T47D (cell line): ENCODE measurements at regions not wholly inside any gene's neighbourhood (a gene's known extent, or its start where the extent isn't known, plus 50 kb on each side); places are given as distances from the start of the nearest gene placed in this dataset.

Source experiments
- DNase-seq, 2 experiments: peaks; one replicate each; pipeline versions ENCODE4 v3.0.0 to v3.0.0-alpha.2; 2011 to 2012; ENCODE audit warnings: low read depth in 1 of 2, low spot score in 1 of 2
- JUND ChIP-seq: IDR thresholded peaks from 2 replicates; pipeline ENCODE4 v1.6.1; 2012; ENCODE audit warnings: low read depth
- in situ Hi-C: cut with HindIII; loops from 2 replicates; pipeline ENCODE4 v1.10.0; 2016; ENCODE audit warnings: low sequenced_read_pairs, low pct_unique_long_range_greater_than_20kb

DNA sequence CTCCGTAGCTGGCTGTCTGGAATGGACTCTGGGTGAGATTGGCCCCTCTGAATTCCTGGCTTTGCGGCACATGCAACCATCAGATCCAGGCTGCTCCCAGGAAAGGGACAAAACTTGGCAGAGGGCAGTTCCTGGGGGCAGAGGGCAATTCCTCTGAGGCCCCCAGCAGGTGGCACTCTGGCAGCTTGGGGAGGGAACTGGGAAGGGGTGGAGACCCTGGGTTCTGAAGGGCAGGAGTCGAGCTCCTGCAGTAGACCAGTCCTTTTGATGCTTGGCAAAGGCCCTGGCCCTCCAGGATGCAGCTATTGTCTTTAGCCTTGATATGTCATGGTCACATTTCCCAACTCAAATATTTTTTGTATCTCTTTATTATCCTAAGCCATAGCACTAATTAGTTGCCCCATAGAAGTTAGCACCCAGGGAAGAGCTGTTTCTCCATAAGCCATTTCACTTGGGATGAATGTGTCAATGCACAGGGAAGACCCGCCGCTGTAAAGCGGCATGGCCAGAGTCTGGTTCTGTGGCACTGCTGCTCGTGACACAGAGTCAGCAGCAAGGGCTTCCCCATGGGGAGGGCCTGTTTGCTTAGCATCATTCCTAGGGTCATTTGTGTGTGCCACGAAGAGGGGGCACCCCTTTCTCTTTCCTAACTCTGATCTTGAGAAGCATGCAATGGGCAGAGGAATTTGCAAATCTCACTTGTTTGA lies 51.2 kb upstream of the CDK20 start:
- in situ Hi-C loops = no loop called here
- TF ChIP-seq JUND = no peak

DNA sequence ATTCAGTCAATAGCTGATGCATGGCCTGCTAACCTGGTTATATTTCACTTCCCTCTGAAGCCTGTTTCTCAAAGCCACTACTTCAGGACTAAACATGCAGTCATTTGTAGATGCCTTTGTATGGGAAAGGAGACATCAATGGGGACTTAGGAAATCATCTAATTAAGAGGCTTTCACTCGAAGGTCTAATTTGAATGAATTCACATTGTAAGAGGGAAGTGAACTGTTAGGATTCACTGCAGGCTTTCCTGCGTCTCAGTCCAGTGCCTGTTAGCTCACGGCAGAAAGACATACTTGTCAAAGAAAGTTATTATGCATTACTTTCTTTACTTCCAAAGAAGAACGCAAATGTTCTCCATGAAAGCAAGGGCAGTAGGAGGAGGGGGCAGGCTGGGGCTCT lies 50.6 kb upstream of the CDK20 start:
- TF ChIP-seq JUND = no peak
- no peak for DNase-seq
- in situ Hi-C loops = no loop called here

More for the DNA sequence above, 51.2 kb upstream of the CDK20 start:
- no peak for DNase-seq
